OCI-LY7 (cell line): ENCODE measurements at regions not wholly inside any gene's neighbourhood (a gene's known extent, or its start where the extent isn't known, plus 50 kb on each side); places are given as distances from the start of the nearest gene placed in this dataset.

ENCODE experiments used
- BruUV-seq: library from RNA; stranded (reverse); fragments of 400-500 nt; replicated peaks from 2 replicates; lab custom pipeline; 2021; lab: Mats Ljungman, UMichigan
- CTCF ChIA-PET: fragments of 300-600 bp; sonication (Branson Sonifier 250); formaldehyde crosslinking; loops from one replicate; lab custom pipeline; 2022; ENCODE audit warnings: antibody characterized with exemption; ENCODE audit not compliant: unreplicated experiment; lab: Charles Lee
- POLR2A ChIA-PET: fragments of 300-600 bp; sonication (Branson Sonifier 250); formaldehyde crosslinking; loops from one replicate; lab custom pipeline; 2022; ENCODE audit warnings: antibody characterized with exemption; lab: Charles Lee
- DNase-seq: peaks from one replicate; pipeline ENCODE4 v3.0.0-alpha.2; 2015; ENCODE audit warnings: low spot score
- H2AFZ ChIP-seq: fragments of 200-600 bp; sonication (generic), shearing (Covaris generic); 2 replicates; pipeline ENCODE4 v1.6.1; 2014; ENCODE audit warnings: mild to moderate bottlenecking, antibody characterized with exemption, low read length, moderate library complexity
- H3K27ac ChIP-seq: fragments of 200-600 bp; sonication (generic); 2 replicates; pipeline ENCODE4 v1.5.1; 2014; ENCODE audit warnings: mixed run types, low read depth, mild to moderate bottlenecking, moderate library complexity, low read length, inconsistent platforms; ENCODE audit not compliant: poor library complexity, severe bottlenecking
- H3K36me3 ChIP-seq: fragments of 200-600 bp; sonication (generic); 2 replicates; pipeline ENCODE4 v1.6.1; 2014; ENCODE audit warnings: mild to moderate bottlenecking, antibody characterized with exemption, low read length, moderate library complexity, mixed read lengths; ENCODE audit not compliant: insufficient read depth
- H3K4me1 ChIP-seq: fragments of 200-600 bp; sonication (generic); 2 replicates; pipeline ENCODE4 v1.5.1; 2014; ENCODE audit warnings: mild to moderate bottlenecking, low read length; ENCODE audit not compliant: insufficient read depth, poor library complexity, severe bottlenecking
- H3K4me2 ChIP-seq: fragments of 200-600 bp; sonication (generic); 2 replicates; pipeline ENCODE4 v1.6.1; 2014; ENCODE audit warnings: mild to moderate bottlenecking, low read length
- H3K4me3 ChIP-seq: fragments of 200-600 bp; sonication (generic); 2 replicates; pipeline ENCODE4 v1.5.1; 2014; ENCODE audit warnings: mild to moderate bottlenecking, low read depth, low read length; ENCODE audit not compliant: poor library complexity, severe bottlenecking
- H3K79me2 ChIP-seq: fragments of 200-600 bp; sonication (generic); 2 replicates; pipeline ENCODE4 v1.6.1; 2016; ENCODE audit warnings: low read depth, mild to moderate bottlenecking, low read length, moderate library complexity, mixed read lengths; ENCODE audit not compliant: insufficient read depth
- H3K9me2 ChIP-seq: fragments of 200-600 bp; sonication (generic); 2 replicates; pipeline ENCODE4 v1.6.1; 2016; ENCODE audit warnings: mild to moderate bottlenecking, low read length, mixed read lengths; ENCODE audit not compliant: insufficient read depth
- H3K9me3 ChIP-seq: fragments of 200-600 bp; sonication (generic); 2 replicates; pipeline ENCODE4 v1.6.1; 2014; ENCODE audit warnings: mild to moderate bottlenecking, mixed run types, low read length, mixed read lengths
- H4K20me1 ChIP-seq: fragments of 200-600 bp; sonication (generic); 2 replicates; pipeline ENCODE4 v1.6.1; 2014; ENCODE audit warnings: mild to moderate bottlenecking, antibody characterized with exemption, low read length, moderate library complexity, mixed read lengths; ENCODE audit not compliant: insufficient read depth
- EZH2phosphoT487 ChIP-seq: fragments of 200-600 bp; sonication (generic); IDR thresholded peaks from 2 replicates; pipeline ENCODE4 v1.6.1; 2018; ENCODE audit warnings: low read depth, borderline replicate concordance, mild to moderate bottlenecking, mixed run types, antibody characterized with exemption, low read length, moderate library complexity, mixed read lengths
- intact Hi-C: fragments of 100-400 bp; cut with micrococcal nuclease; formaldehyde crosslinking; loops from one replicate; pipeline ENCODE4 v1.10.0; 2022; ENCODE audit not compliant: unreplicated experiment
- TF ChIP-seq, protein P1 (sequence below): fragments of 200-600 bp; sonication (generic); conservative IDR thresholded peaks from 2 replicates; pipeline ENCODE4 v1.5.1; 2014; ENCODE audit warnings: mild to moderate bottlenecking, antibody characterized with exemption, low read length, moderate library complexity, mixed read lengths

GRCh38 chr2:223389624-223390023, 212.5 kb downstream of the SCG2 start:
- POLR2A ChIA-PET, result no interaction called here
- no TSS peak for BruUV-seq
- no peaks in the 10 kb centered on the region for H3K79me2 ChIP-seq

DNA sequence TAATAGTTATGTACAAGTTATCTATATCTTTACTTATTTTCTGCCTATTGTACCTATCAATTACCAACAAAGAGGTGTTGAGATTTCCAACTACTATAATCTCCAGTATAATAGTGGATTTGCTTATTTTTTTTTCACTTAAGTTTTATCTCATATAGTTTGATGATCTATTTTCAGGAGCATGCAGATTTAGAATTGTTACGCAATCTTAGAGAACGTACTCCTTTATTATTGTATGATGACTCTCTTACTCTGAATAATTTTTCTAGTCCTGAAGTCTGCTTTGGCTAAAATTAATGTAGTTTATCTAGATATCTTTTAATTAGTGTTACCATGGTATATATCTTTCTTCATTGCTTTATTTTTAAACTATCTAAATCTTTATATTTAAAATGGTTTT, 205.2 kb downstream of the SCG2 start:
- Histone ChIP-seq H3K79me2 (no peaks in the 10 kb centered on the region), H2AFZ (no peak overlapping the region), H3K9me2 (no peaks in the 10 kb centered on the region), H3K27ac (no peak overlapping the region), H3K9me3 (no peaks in the 10 kb centered on the region), H3K4me3 (no peak overlapping the region), H3K4me1 (no peaks in the 10 kb centered on the region), H3K36me3 (no peaks in the 10 kb centered on the region), H4K20me1 (no peaks in the 10 kb centered on the region), H3K4me2 (no peak overlapping the region)
- ChIA-PET CTCF (no interaction called here), POLR2A (no interaction called here)
- DNase-seq, result no peak
- intact Hi-C loops, result no loop called here
- no peak for TF ChIP-seq EZH2phosphoT487
- TF ChIP-seq, protein P1, sequence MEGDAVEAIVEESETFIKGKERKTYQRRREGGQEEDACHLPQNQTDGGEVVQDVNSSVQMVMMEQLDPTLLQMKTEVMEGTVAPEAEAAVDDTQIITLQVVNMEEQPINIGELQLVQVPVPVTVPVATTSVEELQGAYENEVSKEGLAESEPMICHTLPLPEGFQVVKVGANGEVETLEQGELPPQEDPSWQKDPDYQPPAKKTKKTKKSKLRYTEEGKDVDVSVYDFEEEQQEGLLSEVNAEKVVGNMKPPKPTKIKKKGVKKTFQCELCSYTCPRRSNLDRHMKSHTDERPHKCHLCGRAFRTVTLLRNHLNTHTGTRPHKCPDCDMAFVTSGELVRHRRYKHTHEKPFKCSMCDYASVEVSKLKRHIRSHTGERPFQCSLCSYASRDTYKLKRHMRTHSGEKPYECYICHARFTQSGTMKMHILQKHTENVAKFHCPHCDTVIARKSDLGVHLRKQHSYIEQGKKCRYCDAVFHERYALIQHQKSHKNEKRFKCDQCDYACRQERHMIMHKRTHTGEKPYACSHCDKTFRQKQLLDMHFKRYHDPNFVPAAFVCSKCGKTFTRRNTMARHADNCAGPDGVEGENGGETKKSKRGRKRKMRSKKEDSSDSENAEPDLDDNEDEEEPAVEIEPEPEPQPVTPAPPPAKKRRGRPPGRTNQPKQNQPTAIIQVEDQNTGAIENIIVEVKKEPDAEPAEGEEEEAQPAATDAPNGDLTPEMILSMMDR, result no peak
- BruUV-seq, result no TSS peak

More at GRCh38 chr2:223389624-223390023, 212.5 kb downstream of the SCG2 start:
- no peak for DNase-seq
- intact Hi-C loops, result no loop called here
- H3K36me3 ChIP-seq, result no peaks in the 10 kb centered on the region
- no peak overlapping the region for H3K27ac ChIP-seq
- H3K9me2 ChIP-seq, result no peaks in the 10 kb centered on the region
- no peaks in the 10 kb centered on the region for H3K4me1 ChIP-seq
- no peaks in the 10 kb centered on the region for H3K9me3 ChIP-seq
- no peak overlapping the region for H3K4me3 ChIP-seq
- no peak overlapping the region for H3K4me2 ChIP-seq
- TF ChIP-seq, protein P1, result no peak
- TF ChIP-seq EZH2phosphoT487, result no peak
- H2AFZ ChIP-seq, result no peak overlapping the region
- CTCF ChIA-PET, result no interaction called here
- no peaks in the 10 kb centered on the region for H4K20me1 ChIP-seq

GRCh38 chr2:223399357-223399957, 202.7 kb downstream of the SCG2 start:
- Histone ChIP-seq H3K4me1 (no peaks in the 10 kb centered on the region), H3K9me2 (no peaks in the 10 kb centered on the region), H3K36me3 (no peaks in the 10 kb centered on the region), H4K20me1 (no peaks in the 10 kb centered on the region), H3K4me3 (no peak overlapping the region), H3K4me2 (no peak overlapping the region), H3K27ac (no peak overlapping the region), H3K79me2 (no peaks in the 10 kb centered on the region), H3K9me3 (no peaks in the 10 kb centered on the region), H2AFZ (no peak overlapping the region)
- no peak for TF ChIP-seq EZH2phosphoT487
- TF ChIP-seq, protein P1, result no peak
- intact Hi-C loops, result no loop called here
- ChIA-PET CTCF (no interaction called here), POLR2A (interaction anchor here (1.3 kb wide), 1 partner anchor 22 kb away, joined by 4 read pairs; no protein-coding TSS in a partner anchor)
- BruUV-seq, result no TSS peak
- DNase-seq, result no peak
